Left cardiac atrium (tissue), 4 donors: ENCODE measurements at regions not wholly inside any gene's neighbourhood (a gene's known extent, or its start where the extent isn't known, plus 50 kb on each side); places are given as distances from the start of the nearest gene placed in this dataset.

Experiments used
- ATAC-seq, 2 donors: fragments of 200-7000 bp; cut with Tn5 transposase; one replicate each; pipeline ENCODE4 v1.9.1; 2020; ENCODE audit warnings: mild to moderate bottlenecking in 2 of 2, moderate library complexity in 2 of 2
- DNase-seq: peaks from one replicate; pipeline ENCODE4 v3.0.0-alpha.2; 2020
- intact Hi-C, 2 donors: fragments of 100-400 bp; cut with DNase I; formaldehyde crosslinking; loops; one replicate each; pipeline versions ENCODE4 v1.14.1 to v1.15.1; 2022 to 2023
- donor health status: DM: no; HTN: yes; CAD: no.
- donor health status: DM: no; HTN: yes; CAD: no; lungs with severe emphysema.
- donor health status: DM: yes; HTN: yes; CAD: no.
- donor health status: Dilated cardiomyopathy.

DNA sequence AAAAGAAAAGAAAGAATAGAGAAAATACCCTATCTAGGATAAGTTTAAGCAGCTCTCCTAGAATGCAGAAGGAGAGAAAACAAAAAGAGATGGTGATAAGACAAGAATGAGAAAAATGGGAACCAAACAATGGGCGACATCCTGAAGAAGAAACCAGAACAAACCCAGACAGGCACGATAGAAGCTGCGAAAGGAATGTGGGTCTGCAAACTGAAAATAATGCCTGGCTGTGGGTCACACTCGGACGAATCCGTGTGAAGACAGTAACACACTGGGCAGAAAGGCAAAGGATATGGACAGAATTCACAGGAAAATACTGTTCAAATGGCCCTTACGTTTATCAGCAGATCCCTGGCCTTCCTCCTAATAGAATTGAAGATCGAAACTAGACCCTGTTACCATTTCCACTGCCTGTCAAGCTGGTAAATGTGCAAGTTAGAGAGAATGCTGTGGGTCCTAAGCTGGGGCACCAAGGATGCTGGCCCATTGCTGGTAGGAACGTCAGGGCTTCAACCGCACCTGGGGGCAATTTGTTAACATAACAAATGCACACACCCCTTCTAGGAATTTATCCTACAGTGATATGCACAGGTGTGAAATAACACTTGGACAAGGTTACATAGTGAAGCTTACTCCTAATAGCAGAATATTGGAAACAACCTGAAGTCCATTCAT is 117.5 kb upstream of the RFLNA start:
- ATAC-seq: no peak
- no peak for DNase-seq
- intact Hi-C loops: no loop called here

DNA sequence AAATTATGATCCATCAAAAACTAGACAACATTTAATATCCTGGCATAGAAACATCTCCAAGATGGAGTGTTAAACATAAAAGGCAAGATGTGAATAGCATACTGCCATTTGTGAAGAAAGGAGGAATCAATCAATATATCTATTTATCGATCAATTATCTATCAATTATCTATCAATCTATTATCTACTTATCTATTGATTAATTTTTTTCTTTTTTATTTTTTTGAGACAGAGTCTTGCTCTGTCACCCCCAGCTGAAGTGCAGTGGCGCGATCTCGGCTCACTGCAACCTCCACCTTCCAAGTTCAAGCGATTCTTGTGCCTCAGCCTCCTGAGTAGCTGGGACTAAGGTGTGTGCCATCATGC is 117.0 kb upstream of the RFLNA start:
- no peak for DNase-seq
- intact Hi-C loops: no loop called here
- no peak for ATAC-seq

DNA sequence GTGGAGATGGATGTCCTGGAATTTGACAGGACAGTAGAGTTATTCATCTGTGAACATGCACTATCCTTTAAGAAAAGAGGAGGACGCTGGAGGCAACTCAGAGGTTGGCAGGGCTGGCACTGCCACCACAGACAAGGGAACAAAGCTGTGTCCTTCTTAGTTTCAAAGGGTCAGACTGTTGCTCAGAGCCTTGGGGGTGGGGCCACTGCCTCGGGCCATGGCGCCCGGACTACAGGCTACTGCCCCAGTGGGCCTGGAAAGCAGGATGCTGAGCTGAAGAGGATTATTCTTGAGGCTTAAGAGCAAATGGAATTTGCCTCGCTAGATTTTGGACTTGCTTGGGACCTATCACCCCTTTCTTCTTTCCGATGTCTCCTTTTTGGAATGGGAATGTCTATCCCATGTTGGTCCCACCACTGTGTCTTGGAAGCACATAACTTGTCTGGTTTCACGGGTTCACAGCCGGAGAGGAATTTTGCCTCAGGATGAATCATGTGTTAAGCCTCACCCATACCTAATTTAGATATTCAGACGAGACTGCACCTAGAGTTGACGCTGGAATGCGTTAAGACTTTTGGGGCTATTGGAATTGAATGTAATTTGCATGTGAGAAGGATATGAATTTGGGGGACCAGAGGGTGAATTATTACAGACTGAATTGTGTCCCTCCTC is 114.8 kb upstream of the RFLNA start:
- ATAC-seq (no peak), DNase-seq (no peak)
- intact Hi-C loops: no loop called here

DNA sequence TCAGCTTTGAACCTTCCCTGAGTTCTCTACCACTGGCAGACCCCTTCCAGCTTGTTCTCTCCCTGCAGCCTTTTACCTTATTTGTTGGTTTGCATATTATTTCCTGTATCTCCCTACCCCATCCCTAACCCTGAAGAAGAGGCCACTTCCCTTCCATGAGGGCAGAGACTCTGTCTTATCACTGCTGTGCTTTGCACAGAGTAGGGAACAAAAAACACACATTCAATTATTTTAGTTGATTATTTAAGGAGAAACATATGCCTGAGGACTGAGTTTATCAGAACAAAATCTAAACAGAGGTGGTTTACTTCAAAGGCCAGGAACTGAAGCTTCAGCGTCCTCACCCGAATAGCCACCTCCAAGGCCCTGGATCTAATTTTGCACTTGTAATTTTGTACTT is 111.7 kb upstream of the RFLNA start:
- ATAC-seq (no peak), DNase-seq (no peak)
- intact Hi-C loops: no loop called here

DNA sequence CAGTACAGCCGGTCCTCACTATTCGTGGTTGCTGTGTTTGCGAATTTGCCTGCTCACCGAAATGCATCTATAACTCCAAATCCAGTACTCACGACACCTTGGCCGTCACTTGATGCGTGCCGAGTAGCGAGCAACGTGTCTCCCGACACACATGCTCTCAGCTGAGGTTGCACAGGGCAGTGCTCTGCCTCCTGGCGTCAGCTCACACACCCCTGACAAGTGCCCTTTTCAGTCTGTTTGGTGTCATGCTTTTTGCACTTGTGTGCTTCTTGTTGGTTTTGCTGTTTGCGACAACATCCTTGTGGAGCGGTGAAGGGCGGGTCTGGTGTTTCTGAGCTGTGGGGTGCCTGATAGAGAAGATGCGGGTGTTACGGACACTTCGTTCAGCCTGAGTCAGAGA is 110.4 kb upstream of the RFLNA start:
- ATAC-seq: no peak
- intact Hi-C loops: no loop called here
- DNase-seq: no peak

DNA sequence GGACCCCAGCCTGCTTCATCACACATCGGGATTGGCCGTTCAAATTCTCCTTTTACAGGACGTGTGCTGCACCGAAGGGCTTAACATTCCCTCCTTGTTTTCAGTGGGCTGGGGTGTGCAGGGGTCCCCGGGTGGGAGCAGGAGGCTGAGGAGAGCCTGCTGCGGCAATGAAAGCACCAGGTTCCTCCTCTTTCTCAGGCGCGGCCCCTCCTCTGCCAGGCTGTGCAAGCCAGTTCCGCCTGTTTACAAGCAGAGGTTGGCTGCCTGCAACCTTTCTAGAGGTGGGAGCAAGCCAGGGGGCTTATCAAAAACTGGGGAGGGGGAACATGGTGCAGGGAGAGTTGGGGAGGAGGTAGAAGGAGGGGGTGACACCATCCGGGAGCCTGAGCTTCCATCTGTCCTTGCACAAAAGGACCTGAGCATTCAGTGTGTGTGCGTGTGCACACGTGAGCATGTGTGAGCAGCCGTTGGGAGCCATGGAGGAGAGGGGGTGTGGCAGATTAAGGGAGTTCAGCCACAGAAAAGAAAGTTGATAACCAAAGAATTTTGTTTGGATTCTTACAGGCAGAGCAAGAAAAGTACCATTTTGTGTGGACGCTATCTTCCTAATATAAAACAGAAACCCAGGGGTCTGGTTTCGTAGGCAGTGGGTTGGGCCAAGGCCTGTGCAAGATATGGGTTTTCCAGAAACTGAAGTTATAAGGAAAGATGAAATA is 108.8 kb upstream of the RFLNA start:
- peak in 1 of 2 donors; percentile 45 for ATAC-seq

DNA sequence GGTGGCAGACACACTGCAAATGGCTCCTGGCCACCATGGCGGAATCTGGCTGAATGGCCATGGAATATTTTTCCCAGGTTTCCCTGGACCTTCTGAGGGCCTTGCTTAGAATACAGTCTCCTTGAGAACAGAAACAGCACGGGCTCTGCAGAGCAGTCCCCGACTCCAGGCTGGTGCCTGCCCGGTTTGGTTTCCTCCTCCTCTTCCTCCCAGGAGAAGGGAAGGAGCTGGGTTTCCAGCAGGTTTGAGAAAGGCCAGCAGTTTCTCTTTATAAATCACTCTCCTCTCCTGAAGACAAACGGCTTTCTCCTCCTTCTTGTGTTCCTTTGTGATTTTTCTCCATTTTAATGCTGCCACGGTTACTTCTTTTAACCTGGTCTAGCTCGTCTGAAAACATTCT is 106.8 kb upstream of the RFLNA start:
- no peak for ATAC-seq

More for the DNA sequence above, 108.8 kb upstream of the RFLNA start:
- no peak for DNase-seq
- intact Hi-C loops: no loop called here

DNA sequence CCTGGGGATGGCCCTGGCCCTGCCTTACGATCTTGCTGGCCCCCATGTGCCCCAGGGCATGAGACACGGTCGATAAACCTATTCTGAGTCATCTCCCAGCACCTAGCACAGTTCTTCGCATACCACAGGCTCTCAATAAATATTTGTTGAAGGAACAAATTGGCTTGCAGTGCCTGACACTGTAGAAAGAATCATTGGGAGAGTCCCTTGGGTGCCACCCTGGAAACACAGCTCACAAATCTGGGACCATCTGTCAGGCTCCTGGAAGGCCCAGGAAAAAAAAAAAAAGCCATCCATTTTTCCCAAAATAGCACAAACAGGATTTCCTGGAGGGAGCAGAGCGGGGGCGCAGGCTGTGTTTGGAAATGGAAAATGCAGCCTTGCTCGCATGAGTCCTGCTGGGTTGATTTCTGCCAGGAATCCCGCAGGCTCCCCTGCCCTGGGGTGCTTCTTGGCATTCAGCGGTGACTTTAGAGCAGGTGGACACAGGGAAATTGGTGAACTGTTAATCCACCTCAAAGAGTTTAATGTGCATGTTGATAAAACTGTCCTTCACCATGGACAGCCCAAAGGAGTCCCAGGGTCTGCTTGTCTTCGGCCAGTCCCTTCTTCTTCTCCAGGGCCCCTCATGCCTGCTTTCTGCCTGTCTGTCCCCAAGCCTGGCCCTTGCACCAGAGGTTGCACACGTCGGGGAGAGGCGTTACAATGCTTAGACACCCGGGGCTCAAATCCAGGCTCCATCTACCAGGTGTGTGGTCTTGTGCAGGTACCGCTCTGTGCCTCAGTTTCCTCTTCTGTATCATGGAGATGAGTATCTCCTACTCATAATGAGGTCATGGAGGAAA is 106.1 kb upstream of the RFLNA start:
- ATAC-seq (peak in 1 of 2 donors; percentile 30), DNase-seq (no peak)
- intact Hi-C loops: no loop called here

More for the DNA sequence above, 106.8 kb upstream of the RFLNA start:
- DNase-seq: no peak
- intact Hi-C loops: no loop called here

DNA sequence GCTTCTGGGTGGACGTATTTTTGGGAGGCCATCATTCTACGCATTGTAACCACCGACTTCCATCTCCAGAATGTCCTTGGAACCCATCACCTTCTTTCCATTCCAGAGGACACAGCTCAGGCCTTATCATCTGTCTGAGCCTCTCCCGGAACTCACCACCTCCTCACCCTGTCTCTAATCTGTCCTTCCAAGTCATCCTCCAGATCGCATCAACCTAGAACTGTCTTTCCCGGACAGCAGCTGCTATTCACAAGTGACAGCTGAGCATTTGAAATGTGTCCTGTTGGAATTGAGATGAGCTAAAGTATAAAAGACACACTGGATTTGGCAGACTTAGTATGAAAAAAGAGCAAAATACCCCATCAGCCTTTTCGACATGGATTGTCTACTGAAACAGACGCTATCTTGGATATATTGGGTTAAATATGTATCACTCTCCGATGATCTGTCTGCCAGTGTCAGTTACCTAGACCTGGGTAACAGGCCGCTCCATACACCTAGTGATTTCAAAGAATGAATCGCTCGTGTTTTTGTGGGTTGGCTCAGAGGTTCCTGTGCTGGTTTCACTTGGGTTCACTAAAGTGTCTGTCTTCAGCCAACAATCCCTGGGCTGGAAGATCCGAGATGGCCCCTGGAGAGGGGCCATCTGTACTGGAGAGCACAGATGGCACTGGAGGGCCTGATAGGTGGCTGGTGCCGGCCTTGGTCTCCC is 104.4 kb upstream of the RFLNA start:
- DNase-seq (no peak), ATAC-seq (no peak)
- intact Hi-C loops: no loop called here

DNA sequence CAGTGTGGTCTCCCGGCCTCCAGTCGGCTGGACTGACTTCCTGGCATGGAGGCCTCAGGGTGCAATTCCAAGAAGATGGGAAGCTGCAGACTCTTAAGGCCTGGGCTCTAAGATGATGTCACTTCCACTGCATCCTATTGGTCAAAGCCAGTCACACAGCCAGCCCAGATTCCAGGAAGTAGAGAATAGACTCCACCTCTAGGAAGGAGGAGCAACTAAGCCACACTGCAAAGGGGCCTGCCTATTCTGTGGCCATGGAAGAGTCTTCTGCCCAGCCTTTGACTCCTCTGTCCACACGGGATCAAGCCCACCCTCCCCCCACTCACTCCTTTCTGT is 103.9 kb upstream of the RFLNA start:
- intact Hi-C loops: no loop called here

DNA sequence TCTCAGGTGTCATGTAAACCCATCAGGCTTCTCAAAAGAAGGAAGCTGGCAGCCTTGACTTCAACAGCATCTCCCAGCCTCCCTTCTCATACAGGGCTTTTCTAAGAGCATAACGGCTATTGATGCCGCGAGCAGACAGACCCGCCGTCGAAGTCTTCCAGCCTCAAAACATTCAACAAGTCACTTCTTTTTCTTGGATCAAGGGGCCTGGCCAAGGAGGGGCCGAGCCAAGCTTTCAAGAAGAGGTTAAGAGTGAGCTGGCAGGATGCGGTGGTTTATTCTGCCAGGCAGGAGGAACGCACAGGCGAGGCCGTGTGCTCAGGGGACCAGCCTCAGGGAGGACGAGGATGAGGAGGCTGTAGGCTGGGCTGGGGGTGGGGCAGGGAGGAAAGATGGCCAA is 102.9 kb upstream of the RFLNA start:
- ATAC-seq: no peak
- intact Hi-C loops: no loop called here
- no peak for DNase-seq

More for the DNA sequence above, 103.9 kb upstream of the RFLNA start:
- no peak for DNase-seq
- ATAC-seq: no peak

DNA sequence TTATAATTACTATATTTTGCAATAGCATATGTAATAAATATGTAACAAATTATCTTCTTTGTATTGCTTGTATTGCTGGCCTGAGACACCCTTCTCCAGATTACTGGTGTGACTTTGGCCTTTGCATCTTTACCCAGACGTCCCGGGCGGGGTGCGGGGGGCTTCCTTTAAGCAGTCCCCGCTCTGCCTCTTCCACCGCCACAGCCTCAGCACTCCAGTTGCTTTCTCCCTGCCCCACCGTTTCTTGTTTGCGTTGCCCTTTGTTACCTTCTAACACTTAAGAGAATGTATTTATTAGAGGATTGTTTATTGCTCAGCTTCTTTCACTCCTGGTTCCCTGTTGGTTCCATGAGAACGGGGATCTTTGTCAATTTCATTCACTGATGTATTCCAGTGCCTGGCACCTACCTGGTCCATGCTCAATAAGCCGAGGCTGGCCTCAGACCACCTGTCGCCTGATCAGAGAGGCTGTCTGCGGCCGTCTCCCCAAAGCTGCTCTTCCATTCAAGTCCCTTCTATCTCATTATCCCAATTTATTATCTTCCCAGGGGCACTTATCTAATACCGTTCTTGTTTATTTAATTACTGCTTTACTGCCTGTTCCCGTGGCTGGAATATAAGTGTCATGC is 100.5 kb upstream of the RFLNA start:
- intact Hi-C loops: no loop called here
- no peak for DNase-seq
- no peak for ATAC-seq

DNA sequence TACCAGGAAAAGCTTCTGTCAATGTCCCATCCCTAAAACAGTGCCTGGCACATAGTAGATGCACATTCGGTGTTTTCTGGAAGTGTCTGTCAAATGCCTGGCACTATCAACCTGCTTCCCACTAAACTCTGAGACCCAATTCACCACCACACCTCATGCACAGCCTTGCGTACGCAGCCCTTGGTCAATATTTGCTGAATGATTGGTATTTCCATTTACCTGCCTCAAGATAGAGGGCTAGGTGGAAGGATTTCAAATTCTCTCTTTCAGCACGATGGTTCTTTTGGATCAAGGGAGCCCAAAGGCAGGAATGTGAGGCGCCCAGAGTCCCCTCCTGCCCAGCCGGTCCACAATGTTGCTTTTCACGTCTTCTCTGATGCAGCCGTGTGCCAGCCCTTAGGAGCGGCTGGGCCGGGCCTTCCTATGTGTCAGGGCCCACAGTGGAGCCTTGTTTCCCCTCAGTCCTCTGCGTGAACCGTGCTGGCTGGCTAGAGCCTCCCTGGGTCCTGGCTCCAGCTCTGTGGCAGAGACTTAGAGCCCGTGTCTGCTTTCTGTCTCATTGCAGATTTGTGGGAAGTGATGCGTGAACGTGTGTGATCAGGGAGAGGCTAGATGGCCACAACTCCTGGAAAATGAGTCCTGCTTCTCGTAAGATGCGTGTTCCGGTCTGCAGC is 99.9 kb upstream of the RFLNA start:
- DNase-seq (no peak), ATAC-seq (no peak)

DNA sequence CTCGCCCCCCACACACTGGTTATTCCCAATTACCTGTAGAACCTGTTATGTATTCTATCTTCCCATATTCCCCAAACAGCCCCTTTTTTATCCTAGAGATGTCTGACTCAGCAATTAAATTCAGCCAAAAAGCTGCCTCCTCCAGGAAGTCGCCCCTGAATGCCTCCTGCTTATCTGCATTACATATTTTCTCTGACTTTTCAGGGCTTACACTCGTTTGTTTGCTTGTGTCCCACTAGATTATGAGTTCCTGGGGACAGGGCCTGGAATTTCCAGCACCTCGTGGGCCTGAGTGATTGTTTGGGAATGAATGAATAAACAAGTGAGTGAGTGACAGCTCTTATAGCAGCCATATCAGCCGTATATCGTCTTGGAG is 99.3 kb upstream of the RFLNA start:
- no peak for ATAC-seq
- no peak for DNase-seq
- intact Hi-C loops: no loop called here

More for the DNA sequence above, 99.9 kb upstream of the RFLNA start:
- intact Hi-C loops: no loop called here

DNA sequence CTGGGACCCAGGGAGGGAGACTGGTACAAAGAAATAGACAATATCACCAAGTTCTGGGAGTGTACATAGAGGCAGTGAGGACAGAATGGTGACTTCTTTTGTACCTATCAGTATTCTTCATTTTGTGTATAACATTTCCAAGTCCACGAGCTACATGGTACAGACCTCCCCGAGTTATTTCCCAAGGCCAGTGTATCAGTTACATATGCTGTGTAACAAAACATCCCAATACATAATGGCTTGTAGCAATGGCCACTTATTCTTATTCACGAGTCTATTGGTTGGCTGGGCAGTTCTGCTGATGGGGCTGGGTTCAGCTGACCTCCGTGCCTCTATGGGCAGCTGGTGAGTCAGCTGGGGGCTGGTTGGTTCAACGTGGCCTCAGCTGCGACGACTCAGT is 98.7 kb upstream of the RFLNA start:
- intact Hi-C loops: no loop called here
- no peak for ATAC-seq
- DNase-seq: no peak

DNA sequence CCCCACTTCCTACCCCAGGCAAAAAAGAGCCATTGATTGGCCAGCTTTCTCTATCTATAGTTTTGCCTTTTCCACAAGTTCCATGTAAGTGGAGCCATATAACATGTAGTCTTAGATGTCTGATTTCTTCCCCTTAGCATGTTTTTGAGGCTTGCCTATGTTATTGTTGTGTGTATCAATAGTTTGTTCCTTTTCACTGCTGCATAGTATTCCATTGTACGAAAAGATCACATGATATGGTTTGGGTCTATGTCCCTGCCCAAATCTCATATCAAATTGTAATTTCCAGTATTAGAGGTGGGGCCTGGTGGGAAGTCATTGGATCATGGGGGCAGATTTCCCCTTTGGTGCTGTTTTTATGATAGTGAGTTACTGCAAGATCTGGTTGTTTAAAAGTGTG is 93.6 kb upstream of the RFLNA start:
- no peak for DNase-seq

DNA sequence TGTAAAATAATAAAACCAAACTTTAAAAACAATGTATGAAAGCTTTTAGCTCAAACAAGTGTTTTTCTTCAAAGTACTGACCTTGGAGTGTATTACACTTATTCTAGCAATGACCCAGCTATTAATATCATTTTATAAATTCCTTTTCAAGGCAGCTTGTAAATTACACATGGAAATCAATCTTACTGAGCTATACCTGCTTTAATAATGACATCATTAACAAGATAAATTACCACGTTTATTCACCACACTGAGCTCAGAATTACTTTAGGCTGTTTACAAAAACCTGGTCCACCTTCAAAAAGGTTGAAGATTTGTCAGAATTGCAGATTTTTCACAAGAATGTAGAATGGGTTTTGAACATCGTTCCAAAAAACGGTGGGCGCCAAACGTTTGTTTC is 91.7 kb upstream of the RFLNA start:
- no peak for ATAC-seq
- intact Hi-C loops: no loop called here
- no peak for DNase-seq

More for the DNA sequence above, 93.6 kb upstream of the RFLNA start:
- ATAC-seq: no peak
- intact Hi-C loops: no loop called here

DNA sequence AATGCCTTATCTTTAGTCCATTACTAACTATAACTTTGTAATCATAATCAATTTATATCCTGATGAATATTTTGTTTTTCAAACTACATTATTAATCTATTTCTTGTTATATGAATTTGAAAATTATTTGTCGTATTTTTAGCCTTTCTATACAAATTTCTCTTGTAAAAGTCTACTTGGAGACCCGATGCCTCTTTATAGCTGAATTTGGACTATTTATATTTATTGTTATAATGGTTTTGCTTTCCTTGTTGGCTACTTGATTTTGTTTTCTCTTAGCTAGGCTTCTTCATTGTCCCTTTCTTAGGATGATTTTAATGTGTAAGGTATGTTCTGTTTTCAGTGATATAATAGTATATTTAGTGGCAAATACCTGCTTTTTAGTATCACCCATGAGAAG is 89.5 kb upstream of the RFLNA start:
- ATAC-seq (no peak), DNase-seq (no peak)
- intact Hi-C loops: no loop called here
